Thyroid gland (tissue), 4 donors: ENCODE measurements at regions not wholly inside any gene's neighbourhood (a gene's known extent, or its start where the extent isn't known, plus 50 kb on each side); places are given as distances from the start of the nearest gene placed in this dataset.

Experiments
- CTCF ChIP-seq, 6 experiments: fragments of 200-600 bp in 3 of 6; fragments of 450-650 bp in 3 of 6; sonication (generic) in 3 of 6; IDR thresholded peaks; one replicate each; pipeline ENCODE4 v1.5.1; 2016 to 2019; ENCODE audit warnings: antibody characterized with exemption in 6 of 6, mild to moderate bottlenecking in 2 of 6, inconsistent platforms in 1 of 6, moderate library complexity in 1 of 6
- POLR2A ChIP-seq, 2 donors: fragments of 450-650 bp; IDR thresholded peaks; one replicate each; pipeline ENCODE4 v1.6.1; 2017; ENCODE audit warnings: antibody characterized with exemption in 2 of 2, mild to moderate bottlenecking in 2 of 2, moderate library complexity in 1 of 2

- no peak for TF ChIP-seq CTCF (IDR thresholded peaks at IDR 0.05)
- TF ChIP-seq POLR2A (IDR thresholded peaks at IDR 0.05), result no peak
Measured at GRCh38 chr14:58915646-58916045, 272.8 kb upstream of the DAAM1 start.
